Mesothelial cell of epicardium (in vitro differentiated cells): ENCODE measurements at regions not wholly inside any gene's neighbourhood (a gene's known extent, or its start where the extent isn't known, plus 50 kb on each side); places are given as distances from the start of the nearest gene placed in this dataset.

Experiments
- DNase-seq, 2 experiments: peaks; one replicate each; pipeline ENCODE4 v3.0.0; 2021; ENCODE audit warnings: low spot score in 2 of 2; ENCODE audit not compliant: unreplicated experiment in 2 of 2
- H3K27ac Mint-ChIP-seq: 2 replicates; pipeline ENCODE4 v1.8.0; 2021; ENCODE audit warnings: mixed read lengths
- H3K27me3 Mint-ChIP-seq: 2 replicates; pipeline ENCODE4 v1.8.0; 2021; ENCODE audit warnings: low read depth, mixed read lengths
- H3K36me3 Mint-ChIP-seq: 2 replicates; pipeline ENCODE4 v1.8.0; 2021; ENCODE audit warnings: mixed read lengths
- H3K4me1 Mint-ChIP-seq: 2 replicates; pipeline ENCODE4 v1.8.0; 2021; ENCODE audit warnings: mixed read lengths
- H3K4me3 Mint-ChIP-seq: 2 replicates; pipeline ENCODE4 v1.8.0; 2021; ENCODE audit warnings: mild to moderate bottlenecking, moderate library complexity, mixed read lengths
- H3K9me3 Mint-ChIP-seq: 2 replicates; pipeline ENCODE4 v1.8.0; 2021; ENCODE audit warnings: mixed read lengths
- TF ChIP-seq, protein P1 (sequence below): fragments of 200-600 bp; sonication (generic); IDR thresholded peaks from one replicate; pipeline ENCODE4 v1.5.0; 2021; ENCODE audit warnings: antibody characterized with exemption; ENCODE audit not compliant: unreplicated experiment

DNA sequence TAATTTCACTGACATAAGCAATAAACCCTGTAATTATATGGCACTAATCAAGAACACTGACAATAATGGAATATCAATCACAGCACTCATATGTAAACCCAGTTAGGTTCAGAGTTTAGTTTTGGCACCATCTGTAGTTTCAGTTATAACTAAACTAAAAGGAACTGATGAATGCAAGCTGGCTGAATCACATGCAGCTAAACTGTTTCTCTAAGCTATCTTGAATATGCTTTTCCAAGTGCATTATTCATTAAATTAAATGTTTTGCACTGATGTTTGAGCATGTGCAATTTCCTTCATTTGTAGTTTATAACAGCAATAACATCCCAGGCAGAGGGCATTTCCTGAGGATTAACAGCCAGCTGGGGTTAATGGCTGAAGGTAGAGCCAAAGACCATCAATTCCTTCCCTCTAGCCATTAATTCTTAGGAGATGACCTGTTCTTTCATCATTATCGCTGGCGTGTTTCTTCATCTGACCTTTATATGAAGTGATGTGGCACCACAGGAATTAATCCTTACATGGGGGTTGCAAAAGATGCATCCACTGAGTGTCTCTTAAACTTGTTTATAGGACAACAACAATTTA, 562.8 kb upstream of the IGFBP7 start:
- TF ChIP-seq, protein P1, sequence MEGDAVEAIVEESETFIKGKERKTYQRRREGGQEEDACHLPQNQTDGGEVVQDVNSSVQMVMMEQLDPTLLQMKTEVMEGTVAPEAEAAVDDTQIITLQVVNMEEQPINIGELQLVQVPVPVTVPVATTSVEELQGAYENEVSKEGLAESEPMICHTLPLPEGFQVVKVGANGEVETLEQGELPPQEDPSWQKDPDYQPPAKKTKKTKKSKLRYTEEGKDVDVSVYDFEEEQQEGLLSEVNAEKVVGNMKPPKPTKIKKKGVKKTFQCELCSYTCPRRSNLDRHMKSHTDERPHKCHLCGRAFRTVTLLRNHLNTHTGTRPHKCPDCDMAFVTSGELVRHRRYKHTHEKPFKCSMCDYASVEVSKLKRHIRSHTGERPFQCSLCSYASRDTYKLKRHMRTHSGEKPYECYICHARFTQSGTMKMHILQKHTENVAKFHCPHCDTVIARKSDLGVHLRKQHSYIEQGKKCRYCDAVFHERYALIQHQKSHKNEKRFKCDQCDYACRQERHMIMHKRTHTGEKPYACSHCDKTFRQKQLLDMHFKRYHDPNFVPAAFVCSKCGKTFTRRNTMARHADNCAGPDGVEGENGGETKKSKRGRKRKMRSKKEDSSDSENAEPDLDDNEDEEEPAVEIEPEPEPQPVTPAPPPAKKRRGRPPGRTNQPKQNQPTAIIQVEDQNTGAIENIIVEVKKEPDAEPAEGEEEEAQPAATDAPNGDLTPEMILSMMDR = no peak
- no peak overlapping the region for H3K27ac Mint-ChIP-seq
- H3K36me3 Mint-ChIP-seq = no peaks in the 10 kb centered on the region
- H3K4me1 Mint-ChIP-seq = peaks cover 13% of the 10 kb centered on the region
- peaks cover 5% of the 10 kb centered on the region for H3K9me3 Mint-ChIP-seq
- no peaks in the 10 kb centered on the region for H3K27me3 Mint-ChIP-seq
- no peak for DNase-seq
- H3K4me3 Mint-ChIP-seq = no peak overlapping the region

DNA sequence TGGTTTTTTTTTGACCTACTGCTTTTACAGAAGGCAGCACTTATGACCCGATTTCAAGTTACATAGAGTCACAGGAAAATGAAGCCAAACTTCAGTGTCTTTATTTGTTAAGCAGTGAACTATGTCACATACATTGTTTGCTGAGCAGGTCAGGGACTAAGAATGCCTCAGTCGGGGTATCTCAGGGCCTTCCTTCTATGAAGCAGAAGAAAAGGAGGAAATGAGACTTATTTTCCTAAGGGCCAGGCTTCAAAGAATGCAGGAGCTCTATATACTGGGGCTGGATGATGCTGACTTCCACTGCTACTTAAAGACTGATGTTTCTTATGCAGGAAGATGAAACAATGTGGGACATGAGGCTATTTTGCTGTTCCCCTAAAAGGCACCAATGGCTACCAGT, 558.4 kb upstream of the IGFBP7 start:
- TF ChIP-seq, protein P1 = no peak
- H3K27ac Mint-ChIP-seq = no peak overlapping the region
- H3K9me3 Mint-ChIP-seq = no peaks in the 10 kb centered on the region
- H3K27me3 Mint-ChIP-seq = no peaks in the 10 kb centered on the region
- no peak for DNase-seq
- H3K4me3 Mint-ChIP-seq = no peak overlapping the region
- H3K36me3 Mint-ChIP-seq = no peaks in the 10 kb centered on the region
- H3K4me1 Mint-ChIP-seq = peaks cover 12% of the 10 kb centered on the region

DNA sequence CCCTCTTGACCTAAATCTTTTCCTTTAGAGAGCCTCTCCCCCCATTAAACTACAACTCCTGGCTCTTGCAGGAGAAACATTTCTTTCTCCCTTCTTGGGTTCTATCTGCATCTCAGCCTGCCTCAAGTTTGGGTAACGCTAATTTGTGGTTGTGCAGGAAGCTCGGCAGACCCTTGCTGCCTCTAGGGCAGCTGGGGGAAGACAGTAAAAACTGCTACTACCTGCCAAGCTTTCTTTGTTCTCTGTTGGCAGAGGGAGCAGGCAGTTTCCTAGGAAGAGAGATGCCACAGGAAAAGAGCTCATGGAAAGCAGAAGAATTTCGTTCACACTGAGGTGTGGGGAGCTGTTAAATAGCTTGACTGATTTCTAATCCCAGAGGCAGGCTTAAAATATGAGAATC, 555.6 kb upstream of the IGFBP7 start:
- Mint-ChIP-seq H3K27me3 (no peaks in the 10 kb centered on the region), H3K4me1 (no peaks in the 10 kb centered on the region), H3K36me3 (no peaks in the 10 kb centered on the region), H3K9me3 (no peaks in the 10 kb centered on the region), H3K27ac (no peak overlapping the region), H3K4me3 (no peak overlapping the region)
- DNase-seq = no peak
- TF ChIP-seq, protein P1 = no peak

DNA sequence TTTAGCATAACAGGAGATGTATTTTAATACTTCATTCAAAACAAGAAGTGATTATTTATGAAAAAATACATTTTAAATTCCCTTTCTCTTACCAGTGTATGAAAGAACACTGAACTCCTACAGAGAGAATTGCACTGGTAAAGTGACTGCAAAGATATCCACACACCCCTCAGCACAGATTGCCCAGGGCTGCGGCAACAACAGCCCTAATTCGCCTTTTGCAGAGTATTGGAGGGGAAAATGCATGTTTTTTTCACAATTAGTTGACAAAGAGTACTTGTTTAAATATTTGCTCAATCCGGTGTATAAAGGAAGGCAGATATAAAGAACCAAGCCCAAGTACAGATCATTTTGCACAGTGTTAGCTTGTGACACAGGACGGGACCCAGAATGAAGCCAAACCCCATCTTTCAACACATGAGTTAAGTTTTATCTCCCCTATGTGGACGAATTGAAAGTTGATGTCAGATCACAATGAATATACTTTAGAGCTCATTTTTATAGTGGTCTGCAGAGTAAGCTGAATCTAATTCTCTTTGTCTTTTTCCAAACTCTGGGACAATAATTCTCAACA, 551.4 kb upstream of the IGFBP7 start:
- no peaks in the 10 kb centered on the region for H3K9me3 Mint-ChIP-seq
- H3K4me1 Mint-ChIP-seq = no peaks in the 10 kb centered on the region
- DNase-seq = no peak
- H3K27me3 Mint-ChIP-seq = no peaks in the 10 kb centered on the region
- H3K27ac Mint-ChIP-seq = no peak overlapping the region
- no peak overlapping the region for H3K4me3 Mint-ChIP-seq
- no peaks in the 10 kb centered on the region for H3K36me3 Mint-ChIP-seq
- TF ChIP-seq, protein P1 = no peak

DNA sequence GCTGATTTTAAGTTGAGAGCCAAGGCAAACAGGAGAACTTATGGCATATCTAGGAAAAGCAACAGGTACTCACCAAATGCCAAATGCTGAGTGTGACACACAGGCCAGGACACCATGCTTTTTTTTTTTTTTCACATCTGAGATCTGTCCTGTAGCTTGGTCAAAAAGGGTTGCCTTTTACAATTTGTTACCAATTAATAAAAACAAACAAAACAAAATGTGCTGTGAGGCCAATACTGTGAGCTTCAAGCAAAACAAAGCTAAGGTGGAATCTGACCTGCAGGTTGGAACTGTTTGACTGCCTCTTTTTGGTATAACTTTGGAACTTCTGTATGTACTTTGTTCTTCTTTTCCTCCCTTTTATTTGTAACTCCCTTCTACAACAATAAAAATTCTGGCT, 548.5 kb upstream of the IGFBP7 start:
- TF ChIP-seq, protein P1 = no peak
- peaks cover 6% of the 10 kb centered on the region for H3K9me3 Mint-ChIP-seq
- H3K4me1 Mint-ChIP-seq = no peaks in the 10 kb centered on the region
- no peak for DNase-seq
- no peak overlapping the region for H3K27ac Mint-ChIP-seq
- peaks cover 2% of the 10 kb centered on the region for H3K36me3 Mint-ChIP-seq
- H3K27me3 Mint-ChIP-seq = no peaks in the 10 kb centered on the region
- H3K4me3 Mint-ChIP-seq = no peak overlapping the region

DNA sequence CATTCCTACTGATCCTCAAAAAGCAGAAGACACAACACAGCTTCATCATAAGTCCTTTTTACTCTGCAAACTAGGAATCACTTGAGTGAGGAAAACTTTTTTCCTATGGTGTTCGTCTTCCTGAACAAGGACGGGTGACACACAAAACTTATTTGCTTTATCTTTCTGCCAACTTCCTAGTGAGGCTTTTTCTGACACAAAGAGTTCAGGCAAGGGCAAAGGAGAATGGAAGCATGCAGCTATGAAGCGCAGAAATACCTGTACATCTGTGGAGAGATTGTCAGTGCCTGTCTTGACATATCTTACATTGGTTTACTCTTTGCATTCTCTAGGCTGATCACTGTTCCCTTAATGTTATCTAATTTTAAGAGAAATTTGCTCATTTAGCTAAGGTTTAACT, 548.0 kb upstream of the IGFBP7 start:
- TF ChIP-seq, protein P1 = no peak
- H3K36me3 Mint-ChIP-seq = peaks cover 2% of the 10 kb centered on the region
- no peaks in the 10 kb centered on the region for H3K27me3 Mint-ChIP-seq
- no peak overlapping the region for H3K27ac Mint-ChIP-seq
- DNase-seq = no peak
- peaks cover 6% of the 10 kb centered on the region for H3K9me3 Mint-ChIP-seq
- H3K4me3 Mint-ChIP-seq = no peak overlapping the region
- H3K4me1 Mint-ChIP-seq = no peaks in the 10 kb centered on the region
